Activated CD8-positive, alpha-beta memory T cell treated with anti-CD3 and anti-CD28 coated beads, Interleukin-2, amount 50 U/mL, for 4 hours (primary cell): ENCODE measurements at regions not wholly inside any gene's neighbourhood (a gene's known extent, or its start where the extent isn't known, plus 50 kb on each side); places are given as distances from the start of the nearest gene placed in this dataset.
"Not testable (repeated sequence)": the region's sequence is repeated elsewhere in the genome, so short reads cannot be mapped to it uniquely, and the experiment has no call there.

Source experiments
- DNase-seq: peaks from one replicate; pipeline ENCODE4 v3.0.0-alpha.2; 2020

DNA sequence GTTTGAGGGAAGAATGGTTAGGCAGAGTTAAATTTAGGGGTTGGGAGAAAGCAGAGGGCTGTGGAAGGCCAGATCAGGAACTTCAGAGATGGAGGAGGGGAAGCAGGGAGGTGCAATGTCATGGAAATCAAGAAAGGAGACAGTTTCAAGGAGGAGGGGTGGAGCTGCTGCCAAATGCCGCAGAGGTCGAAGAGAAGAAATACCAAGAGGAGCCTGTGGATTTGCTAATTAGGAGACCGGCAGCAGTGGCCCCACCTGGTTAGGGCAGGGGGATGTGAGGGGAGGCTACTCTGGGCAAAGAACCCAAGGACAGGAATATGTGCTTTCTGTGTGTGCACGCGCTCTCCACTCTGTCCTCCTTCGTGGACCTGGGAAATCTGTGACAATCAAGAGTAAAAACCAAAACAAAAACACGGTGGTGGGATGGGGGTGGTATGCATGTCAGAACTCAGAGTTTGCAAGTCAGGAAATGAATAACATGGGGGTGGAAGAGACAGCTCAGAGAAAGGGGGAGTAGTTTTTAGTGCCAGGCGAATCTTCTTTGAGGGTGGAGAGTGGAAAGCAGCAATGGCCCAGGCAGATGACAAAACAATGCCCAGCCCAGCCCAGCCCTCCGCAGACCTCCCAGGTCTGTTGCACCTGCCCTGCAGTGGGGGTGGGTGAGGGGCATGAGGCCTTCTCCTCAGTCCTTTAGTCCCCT, 102.9 kb upstream of the PAX2 start:
- no peak for DNase-seq

DNA sequence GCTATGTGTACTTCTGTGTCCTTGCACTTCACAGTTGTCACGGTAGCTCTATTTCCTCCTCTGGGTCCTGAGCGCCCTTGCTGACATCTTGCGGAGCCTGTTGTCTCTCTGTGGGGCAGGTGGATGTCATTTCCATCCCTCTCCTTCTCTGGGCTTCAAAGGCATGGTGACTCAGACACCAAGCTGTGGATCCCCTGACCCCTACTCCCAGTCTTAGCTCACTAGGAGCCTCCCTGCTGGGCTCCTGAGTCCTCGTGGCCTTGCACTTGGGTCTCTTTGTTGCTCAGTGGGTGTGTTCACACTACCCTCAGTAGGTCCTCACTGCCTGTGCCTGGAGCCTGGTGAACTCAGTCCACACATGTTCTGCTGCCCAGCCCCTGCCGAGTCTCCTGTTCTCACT, 100.3 kb upstream of the PAX2 start:
- DNase-seq: no peak

DNA sequence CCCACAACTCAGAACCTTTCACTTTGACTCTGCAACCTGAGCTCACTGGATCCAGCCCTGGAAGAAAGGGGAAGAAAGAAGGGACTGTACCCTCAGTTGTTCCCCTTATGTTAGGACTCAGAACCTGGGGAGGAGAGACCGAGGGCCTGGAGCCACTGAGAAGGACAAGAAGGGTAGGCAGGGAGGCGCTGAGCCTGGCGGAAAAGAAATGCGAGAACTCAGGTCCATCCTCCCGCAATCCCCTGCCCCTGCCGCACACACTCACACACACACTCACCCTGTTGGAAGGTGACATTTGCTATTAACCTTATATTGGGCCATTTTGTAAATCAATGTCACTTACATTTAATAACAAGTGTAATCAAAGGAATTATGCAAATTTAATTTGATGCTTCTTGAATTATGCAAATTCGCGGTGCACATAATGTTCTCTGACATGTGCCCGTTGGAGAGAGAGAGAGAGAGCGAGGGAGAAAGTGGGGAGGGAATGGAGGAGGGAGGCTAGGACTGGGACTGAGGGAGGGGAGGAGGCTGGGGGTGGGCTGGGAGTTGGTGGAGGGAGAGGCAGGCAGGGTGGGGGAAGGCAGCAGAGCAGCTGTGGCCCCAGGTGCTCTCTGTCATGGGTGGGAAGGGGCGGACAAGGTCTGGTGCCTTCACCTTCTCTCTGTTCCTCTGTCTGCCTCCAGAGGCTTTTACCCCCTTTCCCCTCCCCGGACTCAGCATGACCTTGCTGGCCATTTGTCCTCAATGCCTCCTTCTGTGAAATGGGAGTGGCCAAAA, 99.6 kb upstream of the PAX2 start:
- no peak for DNase-seq

DNA sequence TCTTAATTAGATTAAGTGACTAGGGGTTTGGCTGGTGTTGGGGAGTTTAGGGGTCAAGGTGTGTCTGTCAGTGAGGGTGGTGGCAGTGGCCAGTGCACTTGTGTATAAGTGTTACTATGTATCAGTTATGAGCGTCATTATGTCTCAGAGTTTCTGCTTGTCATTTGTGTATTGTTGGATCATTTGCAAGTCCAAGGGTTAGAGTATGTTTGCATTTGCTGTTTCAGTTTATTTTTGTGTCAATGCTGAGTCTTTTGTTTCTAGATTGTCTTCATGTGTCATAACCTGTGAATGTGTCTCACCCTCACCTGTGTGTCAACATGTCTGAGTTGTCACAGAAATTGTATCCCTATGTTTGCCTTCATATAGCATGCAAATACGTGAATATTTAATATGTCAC, 97.5 kb upstream of the PAX2 start:
- DNase-seq: no peak

DNA sequence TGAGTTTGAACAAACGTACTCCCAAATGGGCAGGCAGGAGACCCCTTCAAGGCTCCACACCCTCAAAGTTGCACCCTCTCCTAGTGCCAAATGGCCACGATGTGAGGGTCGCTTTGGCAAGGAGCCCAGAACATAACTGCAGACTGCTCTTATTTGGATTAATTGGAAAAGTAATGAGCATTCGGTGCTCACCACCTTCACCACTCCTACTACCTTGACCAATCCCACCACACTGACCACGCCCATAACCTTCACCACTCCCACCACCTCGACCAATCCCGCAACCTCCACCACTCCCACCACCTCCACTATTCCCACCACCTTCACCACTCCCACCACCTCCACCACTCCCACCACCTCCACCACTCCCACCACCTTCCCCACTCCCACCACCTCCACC, 94.7 kb upstream of the PAX2 start:
- no peak for DNase-seq

DNA sequence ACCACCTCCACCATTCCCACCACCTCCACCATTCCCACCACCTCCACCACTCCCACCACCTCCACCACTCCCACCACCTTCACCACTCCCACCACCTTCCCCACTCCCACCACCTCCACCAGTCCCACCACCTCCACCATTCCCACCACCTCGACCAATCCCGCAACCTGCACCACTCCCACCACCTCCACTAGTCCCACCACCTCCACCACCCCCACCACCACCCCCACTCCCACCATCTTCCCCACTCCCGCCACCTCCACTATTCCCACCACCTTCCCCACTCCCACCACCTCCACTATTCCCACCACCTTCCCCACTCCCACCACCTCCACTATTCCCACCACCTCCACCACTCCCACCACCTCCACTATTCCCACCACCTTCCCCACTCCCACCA, 94.3 kb upstream of the PAX2 start:
- not testable (repeated sequence) for DNase-seq

DNA sequence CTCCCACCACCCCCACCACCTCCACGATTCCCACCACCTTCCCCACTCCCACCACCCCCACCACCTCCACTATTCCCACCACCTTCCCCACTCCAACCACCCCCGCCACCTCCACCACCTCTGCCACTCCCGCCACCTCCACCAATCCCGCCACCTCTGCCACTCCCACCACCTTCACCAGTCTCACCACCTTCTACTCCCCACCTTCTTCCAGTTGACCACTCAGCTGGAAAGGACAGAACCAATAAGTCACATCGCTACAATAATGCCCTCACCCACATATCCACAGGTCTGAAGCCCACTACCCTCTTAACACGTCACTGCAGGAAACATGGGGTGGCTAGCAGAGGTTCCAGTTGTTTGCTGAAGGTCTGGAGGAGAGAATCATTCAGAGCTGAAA, 93.5 kb upstream of the PAX2 start:
- DNase-seq: no peak

DNA sequence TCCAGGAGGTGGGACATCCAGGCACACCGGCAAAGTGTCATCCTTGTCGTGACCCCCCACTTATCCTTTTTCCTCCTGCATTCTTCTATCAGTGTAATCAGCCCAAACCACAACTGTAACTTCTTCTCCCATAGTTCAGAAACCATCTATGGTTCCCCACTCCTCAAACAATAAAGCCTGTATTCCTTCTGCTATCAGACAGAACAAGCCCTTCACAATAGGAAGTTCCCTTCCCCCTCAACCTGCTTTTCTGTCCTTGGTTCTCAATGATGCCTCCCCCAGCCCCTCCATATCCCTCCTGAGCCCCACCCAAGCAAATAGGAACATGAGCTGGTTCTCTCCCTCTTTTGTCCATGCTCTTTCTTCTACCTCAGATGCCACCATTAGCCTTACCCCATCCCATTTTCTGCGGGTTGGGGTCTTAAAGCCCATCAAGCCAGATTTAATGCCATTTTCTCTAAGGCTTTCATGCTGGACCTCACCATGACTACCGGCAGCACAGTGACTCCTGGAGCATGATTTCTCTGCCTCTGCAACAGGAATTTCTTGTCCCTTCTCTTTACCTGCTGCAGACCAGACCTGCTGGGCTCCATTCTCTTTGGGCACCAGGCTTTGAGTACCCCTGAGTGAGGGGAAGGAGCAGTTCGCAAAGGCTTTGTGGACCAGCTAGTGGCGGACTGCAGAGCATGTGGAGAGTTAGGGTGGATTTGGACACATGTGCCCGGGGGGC, 92.8 kb upstream of the PAX2 start:
- no peak for DNase-seq

DNA sequence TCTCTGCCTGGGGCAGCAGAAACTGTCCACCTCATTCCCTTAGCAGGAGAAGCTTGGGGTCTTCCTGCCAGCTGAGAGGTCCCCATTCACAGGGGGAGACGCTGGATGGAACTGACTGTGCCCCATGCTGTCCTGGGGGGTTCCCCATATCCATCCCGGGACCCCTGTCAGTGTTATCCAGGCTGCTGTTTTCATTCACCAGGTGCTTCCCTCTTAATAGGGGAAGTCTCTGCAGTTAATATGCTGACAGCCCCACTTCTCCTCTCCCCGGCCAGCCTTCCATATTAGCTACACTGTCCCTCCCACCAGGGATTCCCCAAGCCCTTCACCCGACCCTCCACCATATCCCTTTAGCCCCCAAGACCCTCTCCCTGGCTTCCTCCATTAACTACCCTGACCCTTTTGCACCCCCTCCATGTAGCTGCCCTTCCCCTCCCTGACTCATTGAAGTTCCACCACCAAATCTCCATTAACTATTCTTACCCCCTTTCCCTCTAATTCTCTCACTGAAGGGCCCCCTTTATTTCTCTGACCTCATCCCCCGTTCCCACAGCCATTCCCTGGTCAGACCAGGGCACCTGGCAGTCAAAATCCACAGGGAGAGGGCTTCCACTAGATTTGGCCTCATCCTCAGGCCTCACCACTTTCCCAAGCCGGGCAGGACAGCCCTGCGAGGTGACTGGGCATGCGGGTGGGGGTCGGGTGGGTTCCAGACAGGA, 92.0 kb upstream of the PAX2 start:
- no peak for DNase-seq

DNA sequence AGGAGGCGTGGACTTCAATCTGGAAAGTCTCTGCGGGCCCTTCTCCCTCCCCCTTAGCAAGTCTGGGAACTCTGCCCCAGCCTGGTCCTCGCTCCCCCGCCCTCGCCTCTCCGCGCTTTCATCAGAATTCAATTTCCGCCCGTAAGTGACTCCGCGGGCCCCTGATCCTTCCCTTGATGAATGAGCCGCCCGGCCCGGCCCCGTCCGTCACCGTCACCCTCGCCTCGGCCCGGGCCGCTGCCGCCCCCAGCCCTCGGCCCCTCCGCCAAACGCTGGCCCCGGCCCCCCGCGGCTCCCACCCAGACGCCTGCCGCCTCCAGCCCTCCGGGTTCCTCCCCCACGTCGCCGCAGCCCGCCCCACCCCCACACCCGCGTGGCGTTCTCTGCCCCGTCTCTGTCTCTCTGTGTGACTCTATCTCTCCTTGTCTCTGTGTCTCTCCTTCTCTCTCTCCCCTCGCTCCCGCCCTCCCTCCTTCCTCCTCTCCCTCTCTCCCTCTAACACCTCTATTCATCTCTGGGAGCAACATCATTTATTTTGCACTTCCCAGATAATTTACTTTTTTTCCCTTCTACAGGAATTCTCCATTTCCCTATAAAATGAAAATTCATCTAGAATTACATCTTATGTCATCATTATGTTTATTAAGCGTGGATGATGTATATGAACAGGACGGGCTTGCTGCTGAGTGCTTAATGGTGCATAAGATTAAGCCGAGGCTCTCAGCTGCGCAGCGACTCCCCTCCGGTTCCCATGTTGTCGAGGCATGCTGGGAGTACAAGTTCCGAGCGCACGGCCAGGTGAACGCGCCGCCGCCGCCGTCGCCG, 91.2 kb upstream of the PAX2 start:
- peak; percentile 47 for DNase-seq

DNA sequence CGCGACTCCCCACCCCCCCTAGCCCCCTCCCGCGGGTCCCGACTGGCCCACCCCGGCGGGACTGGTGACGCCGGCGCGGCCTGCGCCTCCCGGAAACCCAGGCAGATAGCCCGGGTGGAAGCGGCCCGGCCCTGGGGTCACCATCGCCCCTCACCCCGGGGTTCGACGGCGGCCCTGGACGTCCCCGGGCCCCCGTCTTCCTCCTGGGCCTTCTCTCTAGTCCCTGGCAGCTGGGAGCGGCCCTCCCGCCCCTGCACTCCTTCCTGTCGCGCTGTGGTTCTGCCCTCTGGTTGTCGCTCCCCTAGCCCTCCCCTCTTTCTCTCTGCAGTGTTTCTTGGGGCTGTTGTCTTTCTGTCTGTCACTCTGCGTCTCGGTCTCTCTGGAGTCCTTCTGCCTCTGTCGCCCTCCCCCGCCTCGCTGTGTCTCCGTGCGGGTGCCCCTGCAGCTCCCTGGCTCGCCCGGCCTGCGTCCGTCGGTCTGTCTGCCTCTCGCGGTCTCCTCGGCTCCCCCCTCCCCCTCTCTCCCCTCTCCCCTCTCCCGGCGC, 90.5 kb upstream of the PAX2 start:
- no peak for DNase-seq

DNA sequence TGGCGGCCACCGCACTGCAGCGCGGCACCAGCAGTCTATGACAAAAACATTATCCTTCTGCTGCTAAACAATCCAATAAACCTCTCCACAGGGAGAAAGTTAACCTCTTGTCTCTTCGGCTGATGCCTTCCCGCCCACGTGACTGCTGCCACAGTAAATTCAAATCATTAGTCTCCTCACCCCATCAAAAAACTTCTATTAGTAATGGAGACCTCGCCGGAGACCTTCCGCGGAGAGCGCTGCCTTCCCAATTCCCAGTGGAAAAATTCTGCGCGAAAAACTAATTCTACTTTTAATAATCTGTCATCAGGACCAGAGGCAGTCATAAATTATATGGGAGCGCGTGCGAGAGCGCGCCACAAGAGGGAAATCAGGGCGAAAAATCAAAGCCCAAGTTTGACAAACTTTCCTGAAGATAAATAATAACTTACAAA, 90.0 kb upstream of the PAX2 start:
- DNase-seq: no peak

DNA sequence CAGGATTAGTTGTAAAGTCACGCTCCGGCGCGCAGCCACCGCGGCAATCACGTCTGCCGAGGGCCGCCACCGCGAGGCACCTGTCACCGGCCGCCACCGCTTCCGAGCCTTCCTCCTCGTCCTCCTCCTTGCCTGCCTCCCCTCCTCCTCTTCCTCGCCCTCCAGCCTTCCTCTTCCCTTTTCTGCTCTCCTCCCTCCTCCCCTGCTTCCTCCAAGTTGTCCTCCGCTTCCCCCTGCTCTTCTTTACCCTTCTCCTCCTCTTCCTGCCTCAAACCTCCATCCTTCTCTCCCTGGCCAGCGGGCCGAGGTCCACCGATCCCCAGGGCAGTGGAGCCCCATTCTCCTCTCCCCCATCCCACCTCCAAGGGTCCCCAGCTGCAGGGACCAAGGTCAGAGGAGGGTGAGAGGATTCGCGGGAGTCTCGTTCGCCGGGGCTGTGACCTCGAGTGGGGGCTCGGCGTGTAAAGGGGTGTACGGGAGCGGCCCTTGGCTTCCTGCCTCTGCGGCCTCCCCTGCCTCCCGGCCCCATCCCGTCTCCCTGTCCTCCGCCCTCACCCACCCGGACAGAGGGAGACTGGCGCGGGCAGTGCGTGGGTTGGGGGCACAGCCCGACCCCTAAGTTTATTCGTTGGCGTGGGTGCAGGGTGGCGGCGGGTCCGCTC, 89.5 kb upstream of the PAX2 start:
- no peak for DNase-seq

DNA sequence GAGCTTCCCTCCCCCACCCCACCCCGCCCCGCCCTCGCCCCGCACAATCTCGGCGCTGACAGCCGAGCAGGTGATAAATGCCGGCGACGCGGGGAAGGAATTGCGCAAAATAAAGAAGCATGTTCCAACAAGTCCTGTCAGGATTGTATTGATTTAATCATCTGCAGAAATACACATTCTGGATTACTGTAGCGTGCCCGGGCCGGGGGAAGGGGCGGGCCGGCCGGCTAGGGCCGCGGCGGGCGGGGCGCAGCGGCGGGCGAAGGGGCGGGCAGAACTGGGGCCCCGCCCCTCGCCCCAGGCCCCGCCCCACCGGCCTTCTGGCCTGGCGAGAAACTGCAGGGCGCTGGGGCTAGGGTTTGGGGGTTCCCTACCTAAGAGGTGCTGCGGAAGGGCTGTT, 88.9 kb upstream of the PAX2 start:
- DNase-seq: no peak

DNA sequence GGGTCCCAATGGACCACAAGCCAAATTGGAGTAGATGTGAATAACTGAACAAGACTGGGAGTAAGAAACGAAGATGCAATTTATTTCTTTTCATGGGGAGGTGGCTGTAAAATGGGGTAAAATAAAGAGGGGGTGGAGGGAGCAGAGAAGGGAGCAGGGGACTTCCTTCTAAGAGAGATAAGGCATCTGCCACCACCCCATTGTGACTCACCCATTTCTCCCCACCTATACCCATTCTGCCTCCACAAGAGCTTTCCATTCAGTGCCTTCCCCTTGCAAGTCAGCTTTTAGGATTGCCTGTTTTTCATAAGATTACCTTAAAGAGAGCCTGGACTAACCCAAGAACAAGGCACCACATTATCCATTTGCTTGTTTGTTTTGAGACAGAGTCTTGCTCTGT, 87.1 kb upstream of the PAX2 start:
- DNase-seq: no peak

DNA sequence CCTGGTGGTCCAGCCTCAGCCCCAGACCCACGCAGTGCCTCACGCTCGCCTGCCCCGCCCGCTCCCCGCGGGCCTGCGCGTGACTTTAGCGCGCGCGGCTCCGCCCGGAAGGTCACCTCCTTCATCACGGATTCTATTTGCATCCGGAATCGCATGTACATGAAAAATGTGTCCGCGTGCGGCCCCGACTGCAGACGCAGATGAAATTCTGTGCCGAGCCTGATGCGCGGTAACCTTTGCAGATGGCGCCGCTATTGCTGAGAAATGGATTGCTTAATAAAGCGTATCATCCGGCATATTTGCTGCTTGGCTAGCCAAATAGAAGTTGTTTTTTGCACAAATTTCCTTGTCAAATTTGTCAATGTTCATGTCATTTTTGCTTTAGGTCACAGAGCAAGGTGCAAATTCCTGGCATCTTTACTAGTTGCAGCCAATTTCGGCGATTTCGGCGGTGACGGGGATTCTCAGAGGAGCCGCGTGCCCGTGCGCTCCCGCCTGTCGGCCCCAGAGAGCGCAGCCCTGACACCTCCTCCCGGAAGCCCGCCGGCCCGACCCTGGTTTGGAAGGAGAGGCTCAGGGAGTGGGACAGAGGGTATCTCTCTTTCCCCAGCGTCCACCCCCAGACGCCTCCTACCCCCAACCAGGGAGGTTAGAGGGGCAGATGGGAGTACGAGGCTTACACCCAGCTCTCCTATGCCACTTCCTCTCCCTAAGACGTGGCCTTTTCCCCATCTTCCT, 85.9 kb upstream of the PAX2 start:
- DNase-seq: no peak

DNA sequence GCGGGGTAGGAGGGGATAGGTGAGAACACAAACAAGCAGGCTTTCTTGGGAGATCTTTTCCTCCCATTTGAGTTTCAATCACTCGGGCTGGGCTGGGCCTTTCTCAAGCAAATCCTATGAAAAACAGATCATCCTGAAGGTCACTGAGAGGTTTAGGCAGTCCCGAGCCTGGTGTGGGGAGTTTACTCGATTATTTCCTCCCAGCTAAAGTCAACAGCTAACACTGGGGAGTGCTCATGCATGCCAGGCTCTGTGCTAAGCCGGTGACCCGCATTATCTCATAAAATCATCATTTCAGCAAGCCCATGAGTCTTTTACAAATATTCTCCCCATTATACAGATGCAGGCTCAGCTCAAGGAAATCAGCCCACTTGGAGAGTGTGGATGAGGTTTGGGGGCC, 85.0 kb upstream of the PAX2 start:
- DNase-seq: no peak

DNA sequence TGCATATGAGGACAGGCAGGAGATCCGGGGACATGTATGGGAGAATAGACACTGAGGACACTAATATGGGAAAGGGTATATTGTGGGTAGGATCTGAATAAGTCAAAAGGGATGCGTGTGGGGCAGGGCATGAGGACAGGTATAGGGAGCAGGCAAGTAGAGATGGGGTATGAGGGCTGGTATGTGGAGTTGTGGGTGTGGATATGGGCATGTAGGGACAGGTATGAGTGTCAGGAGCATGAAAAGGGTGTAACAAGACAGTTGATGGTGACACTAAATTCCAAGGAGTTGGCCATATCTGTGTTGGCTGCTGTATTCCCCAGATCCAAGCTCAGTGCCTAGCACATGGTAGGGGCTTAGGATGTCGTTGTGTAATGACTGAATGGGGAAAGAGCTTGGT, 84.4 kb upstream of the PAX2 start:
- no peak for DNase-seq

DNA sequence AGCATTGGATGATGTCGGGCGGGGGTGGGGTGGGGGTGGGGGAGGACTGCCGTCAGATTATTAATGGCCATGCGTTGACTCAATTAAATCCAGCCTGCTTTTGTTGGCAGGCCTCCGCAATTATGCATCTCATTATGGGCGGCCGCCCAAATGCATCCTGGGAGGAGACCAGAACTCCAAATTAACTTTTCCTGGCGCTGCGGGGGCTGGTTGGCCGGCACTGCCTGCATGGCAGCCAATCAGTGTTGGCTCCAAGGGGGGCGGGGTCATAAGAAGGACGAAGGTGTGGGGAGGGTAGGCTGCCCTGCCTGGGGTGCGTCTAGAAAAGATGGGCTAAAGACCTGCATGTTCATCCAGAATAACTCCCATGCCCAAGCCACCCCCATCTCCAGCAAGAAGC, 83.9 kb upstream of the PAX2 start:
- DNase-seq: no peak

DNA sequence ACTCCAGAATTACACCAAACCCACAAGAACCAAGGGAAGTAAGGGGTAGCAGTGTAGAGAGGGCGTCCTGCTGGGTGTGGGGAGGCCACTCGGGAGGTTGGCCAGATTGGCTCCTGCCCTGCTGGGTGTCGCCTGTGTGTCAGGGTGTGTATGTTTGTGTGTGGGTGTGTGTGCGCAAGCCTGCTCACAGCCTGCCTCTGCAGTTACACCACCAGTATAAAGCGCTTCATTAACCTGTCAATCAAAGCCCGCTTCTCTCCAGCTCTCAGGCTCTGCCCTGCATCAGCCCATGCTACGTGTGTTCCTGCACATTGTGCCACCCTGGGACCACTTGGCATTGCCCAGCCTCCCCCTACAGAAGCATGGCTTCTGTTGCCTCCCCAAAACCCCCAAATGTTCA, 83.3 kb upstream of the PAX2 start:
- no peak for DNase-seq
